ENCODE measurements at regions not wholly inside any gene's neighbourhood (a gene's known extent, or its start where the extent isn't known, plus 50 kb on each side); places are given as distances from the start of the nearest gene placed in this dataset.

GRCh38 chr3:80554304-80554703 is 786.5 kb upstream of the ROBO1 start:
- no peak for TF ChIP-seq CTCF (IDR thresholded peaks at IDR 0.05)
- no peak for TF ChIP-seq POLR2A (IDR thresholded peaks at IDR 0.05)
- no peak for TF ChIP-seq EP300 (IDR thresholded peaks at IDR 0.05)

All from tibial nerve (tissue), 4 donors.